HUES6 (cell line): ENCODE measurements at regions not wholly inside any gene's neighbourhood (a gene's known extent, or its start where the extent isn't known, plus 50 kb on each side); places are given as distances from the start of the nearest gene placed in this dataset.

Source experiments
- H3K27ac ChIP-seq: 2 replicates; pipeline ENCODE4 v1.7.0; 2013; ENCODE audit warnings: low read depth, mild to moderate bottlenecking, low read length, inconsistent platforms
- H3K27me3 ChIP-seq: 2 replicates; pipeline ENCODE4 v1.6.1; 2013; ENCODE audit warnings: low read length; ENCODE audit not compliant: control insufficient read depth, insufficient read depth
- H3K36me3 ChIP-seq: 2 replicates; pipeline ENCODE4 v1.6.1; 2013; ENCODE audit warnings: low read length; ENCODE audit not compliant: control insufficient read depth, insufficient read depth
- H3K4me1 ChIP-seq: 2 replicates; pipeline ENCODE4 v1.6.1; 2013; ENCODE audit warnings: low read length; ENCODE audit not compliant: control insufficient read depth, insufficient read depth
- H3K4me3 ChIP-seq: 2 replicates; pipeline ENCODE4 v1.5.1; 2013; ENCODE audit warnings: low read depth, low read length
- H3K9ac ChIP-seq: one replicate; pipeline ENCODE4 v1.6.1; 2013; ENCODE audit warnings: mild to moderate bottlenecking, low read length
- H3K9me3 ChIP-seq: 2 replicates; pipeline ENCODE4 v1.6.1; 2013; ENCODE audit warnings: low read depth, low read length; ENCODE audit not compliant: control insufficient read depth, insufficient read depth

DNA sequence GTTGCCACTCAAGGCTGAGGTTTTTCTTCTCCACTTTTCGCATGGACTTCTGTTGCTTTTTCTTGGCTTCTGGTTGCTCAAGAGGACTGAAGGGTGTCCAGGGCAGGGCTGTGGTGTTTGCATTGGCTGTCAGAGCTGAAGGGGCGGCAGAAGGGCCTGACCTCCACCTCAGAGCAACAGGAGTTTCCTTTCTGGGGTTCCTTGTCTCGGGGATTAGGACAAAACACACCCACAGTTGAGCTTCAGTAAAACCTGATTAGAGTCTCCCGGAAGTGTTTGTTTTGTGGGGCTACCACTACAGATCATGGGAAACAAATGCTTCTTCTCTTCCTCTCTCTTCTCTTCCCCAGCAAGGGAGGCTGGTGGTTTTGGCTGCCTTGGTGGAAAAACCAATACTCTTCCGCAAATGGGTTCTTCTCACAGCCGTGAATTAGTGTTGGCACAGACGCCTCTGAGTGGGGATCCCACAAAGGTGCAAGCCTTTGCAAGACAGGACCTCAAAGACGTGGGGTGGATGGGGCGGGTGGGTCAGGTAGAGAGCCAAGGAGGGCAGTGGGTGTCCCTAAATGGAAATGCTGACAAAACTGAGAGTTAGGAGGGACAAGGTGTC, 317.7 kb upstream of the TBX3 start:
- no peak overlapping the region for H3K9ac ChIP-seq
- peaks cover under 1% of the 10 kb centered on the region; the same call in 1 of the 2 replicates for H3K9me3 ChIP-seq
- no peak overlapping the region for H3K4me3 ChIP-seq
- no peaks in the 10 kb centered on the region for H3K36me3 ChIP-seq
- no peaks in the 10 kb centered on the region for H3K27me3 ChIP-seq
- H3K4me1 ChIP-seq, result no peaks in the 10 kb centered on the region
- H3K27ac ChIP-seq, result no peak overlapping the region

DNA sequence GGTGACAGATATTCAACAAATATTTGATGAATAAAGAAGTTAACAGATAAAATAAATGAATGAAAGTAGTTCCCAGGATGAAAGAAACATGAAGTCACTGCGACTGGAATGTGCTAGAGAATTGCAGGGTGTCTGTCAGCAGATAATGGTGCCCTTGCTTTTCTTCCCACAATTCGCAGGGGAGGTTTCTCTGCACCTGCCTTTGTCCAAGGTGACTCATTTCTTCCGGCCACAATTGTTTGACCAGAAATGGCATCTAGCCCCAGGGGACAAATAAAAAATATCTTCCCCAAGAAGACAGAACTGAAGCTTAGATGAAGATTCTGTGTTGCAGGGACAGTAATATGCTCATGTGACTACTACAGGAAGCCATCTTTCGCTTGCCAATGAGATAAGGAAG, 316.1 kb upstream of the TBX3 start:
- Histone ChIP-seq H3K27ac (no peak overlapping the region), H3K9ac (no peak overlapping the region), H3K27me3 (no peaks in the 10 kb centered on the region), H3K4me3 (no peak overlapping the region), H3K9me3 (peaks cover 15% of the 10 kb centered on the region), H3K4me1 (0 out of 2 replicates have a peak, but pooled peaks cover under 1% of the 10 kb centered on the region), H3K36me3 (no peaks in the 10 kb centered on the region)

DNA sequence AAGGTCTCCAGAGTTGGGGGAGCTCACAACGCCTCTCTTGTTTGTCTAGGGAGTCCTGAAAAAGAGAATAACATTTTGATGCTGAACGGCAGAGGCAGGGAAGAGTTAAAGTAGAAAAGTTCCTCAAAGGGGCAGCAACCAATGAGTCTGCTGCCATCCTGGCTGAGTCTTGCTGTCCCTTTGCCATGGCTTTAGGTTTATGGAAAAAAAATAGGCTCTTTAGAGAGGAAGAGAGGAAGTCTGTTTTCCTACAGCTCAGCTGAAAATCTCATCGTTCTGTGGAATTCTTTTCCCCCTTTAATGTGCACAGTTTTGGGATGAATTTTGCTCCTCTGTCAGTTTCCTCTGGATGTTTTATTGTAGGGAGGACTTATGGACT, 314.8 kb upstream of the TBX3 start:
- Histone ChIP-seq H3K27ac (no peak overlapping the region), H3K9me3 (peaks cover 15% of the 10 kb centered on the region), H3K4me1 (peaks cover 4% of the 10 kb centered on the region; the same call in 1 of the 2 replicates), H3K4me3 (no peak overlapping the region), H3K27me3 (no peaks in the 10 kb centered on the region), H3K9ac (no peak overlapping the region), H3K36me3 (no peaks in the 10 kb centered on the region)

DNA sequence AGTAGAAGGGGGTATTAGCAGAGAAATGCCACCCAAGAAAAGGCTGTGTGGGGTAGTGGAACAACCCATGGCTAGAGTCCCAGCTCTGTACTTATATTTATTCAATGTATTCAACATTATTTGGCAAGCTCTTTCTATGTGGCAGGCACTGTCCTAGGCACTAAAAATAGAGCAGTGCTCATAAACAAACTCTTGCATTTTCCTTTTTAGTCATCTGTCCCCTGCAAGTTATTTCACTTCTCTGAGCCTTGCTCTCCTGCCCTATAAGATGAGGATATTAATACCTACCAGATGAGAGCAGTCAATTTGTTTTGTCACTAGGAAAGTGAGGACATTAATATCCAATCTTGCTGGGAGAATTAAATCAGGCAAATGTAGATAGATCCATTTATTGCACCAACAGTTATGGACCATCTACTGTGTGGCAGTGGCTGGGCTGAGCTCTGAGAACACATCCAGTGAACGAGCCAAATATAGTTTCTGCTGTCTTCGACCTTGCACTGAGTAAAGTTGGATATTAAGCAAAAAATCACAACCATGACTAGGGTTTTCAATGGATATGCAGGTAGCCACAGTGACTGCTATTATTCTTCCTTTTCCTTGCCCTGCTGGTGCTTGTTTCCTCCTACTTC, 314.3 kb upstream of the TBX3 start:
- no peak overlapping the region for H3K27ac ChIP-seq
- no peaks in the 10 kb centered on the region for H3K36me3 ChIP-seq
- H3K27me3 ChIP-seq, result no peaks in the 10 kb centered on the region
- H3K9me3 ChIP-seq, result peaks cover 15% of the 10 kb centered on the region
- no peak overlapping the region for H3K9ac ChIP-seq
- H3K4me1 ChIP-seq, result peaks cover 4% of the 10 kb centered on the region; the same call in 1 of the 2 replicates
- H3K4me3 ChIP-seq, result no peak overlapping the region

DNA sequence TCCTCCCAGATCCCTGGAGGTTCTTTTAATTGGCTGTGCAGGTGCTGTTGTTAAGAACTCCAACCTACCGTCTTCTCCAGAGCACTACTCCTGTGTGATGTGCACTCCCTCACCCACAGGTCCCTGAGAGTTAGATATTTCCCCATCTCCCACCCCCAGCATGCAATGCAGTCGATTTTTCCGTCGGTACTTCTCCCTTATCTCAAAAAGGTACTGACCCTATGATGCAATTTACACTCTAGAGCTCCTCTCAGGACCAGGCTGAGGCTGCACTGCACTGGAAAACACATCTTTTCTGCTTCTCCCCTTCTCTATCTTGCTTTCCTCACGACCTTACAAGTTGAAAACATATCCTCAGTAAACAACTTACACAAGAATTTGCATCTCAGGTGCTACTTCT, 312.4 kb upstream of the TBX3 start:
- Histone ChIP-seq H3K9ac (no peak overlapping the region), H3K27ac (no peak overlapping the region), H3K9me3 (peaks cover 15% of the 10 kb centered on the region), H3K4me3 (no peak overlapping the region), H3K4me1 (peaks cover 4% of the 10 kb centered on the region; the same call in 1 of the 2 replicates), H3K27me3 (no peaks in the 10 kb centered on the region), H3K36me3 (no peaks in the 10 kb centered on the region)

DNA sequence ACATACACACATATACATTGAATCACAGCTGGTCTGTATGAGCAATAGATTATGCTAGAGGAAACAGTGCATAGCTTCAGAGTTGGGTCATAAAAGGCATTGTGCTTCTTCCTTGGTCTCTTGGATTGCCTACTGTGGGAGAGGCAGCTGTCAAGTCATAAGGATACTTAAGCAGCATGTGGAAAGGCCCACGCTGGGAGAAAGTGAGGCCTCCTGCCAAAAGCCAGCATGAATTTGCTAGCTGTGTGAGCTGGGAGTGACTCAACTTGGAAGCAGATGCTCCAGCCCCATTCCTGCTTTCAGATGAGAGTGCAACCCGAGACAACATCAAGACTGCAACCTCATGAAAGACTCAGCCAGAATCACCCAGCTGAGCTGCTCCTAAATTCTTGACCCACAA, 311.9 kb upstream of the TBX3 start:
- no peak overlapping the region for H3K4me3 ChIP-seq
- H3K27ac ChIP-seq, result no peak overlapping the region
- no peaks in the 10 kb centered on the region for H3K27me3 ChIP-seq
- H3K9ac ChIP-seq, result no peak overlapping the region
- peaks cover 15% of the 10 kb centered on the region for H3K9me3 ChIP-seq
- H3K4me1 ChIP-seq, result peaks cover 4% of the 10 kb centered on the region; the same call in 1 of the 2 replicates
- H3K36me3 ChIP-seq, result no peaks in the 10 kb centered on the region

DNA sequence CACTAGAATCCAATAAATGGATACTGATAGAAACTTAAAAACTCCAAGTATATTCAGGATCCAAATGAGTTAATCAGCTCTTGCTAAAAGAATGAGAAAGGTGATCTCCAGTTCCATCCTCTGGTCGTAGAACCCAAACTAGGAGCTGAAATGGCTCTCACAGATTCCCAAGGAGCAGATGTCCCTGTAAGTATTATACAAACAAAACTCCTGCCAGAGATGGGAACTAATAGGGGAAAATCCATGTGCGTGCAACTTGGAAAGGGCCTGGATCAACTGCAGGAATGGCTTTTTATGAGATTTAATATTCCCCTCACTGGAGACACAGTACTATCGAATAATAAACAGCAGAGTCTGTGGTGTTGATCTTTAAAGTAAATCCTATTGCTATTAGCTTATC, 309.2 kb upstream of the TBX3 start:
- H3K9me3 ChIP-seq, result peaks cover 15% of the 10 kb centered on the region
- H3K9ac ChIP-seq, result no peak overlapping the region
- H3K4me1 ChIP-seq, result peaks cover 4% of the 10 kb centered on the region; the same call in 1 of the 2 replicates
- H3K27ac ChIP-seq, result no peak overlapping the region
- H3K27me3 ChIP-seq, result no peaks in the 10 kb centered on the region
- no peak overlapping the region for H3K4me3 ChIP-seq
- H3K36me3 ChIP-seq, result no peaks in the 10 kb centered on the region

DNA sequence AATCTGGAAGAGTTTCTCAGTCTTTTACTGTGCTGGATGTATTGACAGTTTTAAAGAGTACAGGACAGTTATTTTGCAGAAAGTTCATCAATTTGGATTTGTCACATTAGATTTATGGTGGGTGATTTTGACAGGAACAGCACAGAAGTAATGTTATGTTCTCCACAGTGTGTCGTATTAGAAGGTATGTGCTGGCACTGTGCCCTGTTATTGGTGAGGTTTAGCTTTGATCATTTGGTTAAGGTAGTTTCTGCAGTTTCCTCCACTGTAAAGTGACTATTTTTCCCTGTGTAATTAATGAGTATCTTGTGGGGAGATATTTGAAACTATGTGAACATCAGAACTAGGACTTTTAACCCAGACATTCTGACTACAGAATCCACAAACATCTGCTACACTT, 308.5 kb upstream of the TBX3 start:
- Histone ChIP-seq H3K9me3 (peaks cover 15% of the 10 kb centered on the region), H3K27me3 (no peaks in the 10 kb centered on the region), H3K4me3 (no peak overlapping the region)

DNA sequence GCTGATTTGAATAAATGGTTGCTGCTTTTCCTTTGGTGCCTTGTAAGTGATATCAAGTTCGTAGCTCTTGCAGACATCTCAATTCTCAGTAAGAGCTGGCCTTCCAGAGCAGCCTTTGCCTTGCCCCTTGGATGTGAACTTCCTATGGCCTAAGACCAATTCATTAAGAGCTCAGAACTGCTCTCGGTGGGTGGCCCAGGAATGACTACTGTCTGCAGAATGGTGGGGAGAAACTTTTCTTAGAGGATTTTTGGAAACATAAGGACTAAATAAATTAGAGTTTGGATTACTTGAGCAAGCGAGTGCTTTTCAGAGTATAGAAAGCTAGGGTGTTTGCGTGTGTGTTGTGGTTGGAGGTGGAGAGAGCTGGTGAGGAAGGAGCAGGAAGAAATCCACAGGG, 306.4 kb upstream of the TBX3 start:
- H3K4me1 ChIP-seq, result peaks cover 4% of the 10 kb centered on the region; the same call in 1 of the 2 replicates
- H3K27me3 ChIP-seq, result peaks cover 5% of the 10 kb centered on the region; the same call in 1 of the 2 replicates
- no peaks in the 10 kb centered on the region for H3K36me3 ChIP-seq
- no peak overlapping the region for H3K4me3 ChIP-seq
- peaks cover 2% of the 10 kb centered on the region for H3K9me3 ChIP-seq
- H3K9ac ChIP-seq, result no peak overlapping the region
- H3K27ac ChIP-seq, result no peak overlapping the region

More for the DNA sequence above, 308.5 kb upstream of the TBX3 start:
- Histone ChIP-seq H3K27ac (no peak overlapping the region), H3K36me3 (no peaks in the 10 kb centered on the region), H3K9ac (no peak overlapping the region), H3K4me1 (peaks cover 4% of the 10 kb centered on the region; the same call in 1 of the 2 replicates)

DNA sequence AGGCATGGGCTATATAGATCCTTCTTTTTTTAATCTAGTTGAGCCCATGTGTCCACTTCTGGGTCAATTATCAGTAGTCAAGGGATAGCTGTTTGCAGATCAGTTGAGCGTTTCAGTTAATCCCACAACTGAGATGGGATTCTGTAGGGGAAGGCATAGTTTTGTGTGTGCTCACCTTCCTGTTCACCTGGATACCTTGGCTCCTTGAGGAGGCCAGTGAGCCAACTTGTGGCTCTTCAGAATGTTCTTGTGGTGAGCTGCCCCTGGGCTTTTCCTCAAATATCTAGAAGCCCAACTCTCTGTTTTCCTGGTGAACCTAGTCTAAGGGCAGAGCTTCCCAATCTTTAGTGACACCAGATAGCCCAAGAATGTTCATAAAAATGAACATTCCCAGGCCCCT, 302.9 kb upstream of the TBX3 start:
- Histone ChIP-seq H3K36me3 (no peaks in the 10 kb centered on the region), H3K27me3 (peaks cover 5% of the 10 kb centered on the region; the same call in 1 of the 2 replicates), H3K4me1 (no peaks in the 10 kb centered on the region), H3K4me3 (no peak overlapping the region), H3K27ac (no peak overlapping the region), H3K9ac (no peak overlapping the region), H3K9me3 (no peaks in the 10 kb centered on the region)

DNA sequence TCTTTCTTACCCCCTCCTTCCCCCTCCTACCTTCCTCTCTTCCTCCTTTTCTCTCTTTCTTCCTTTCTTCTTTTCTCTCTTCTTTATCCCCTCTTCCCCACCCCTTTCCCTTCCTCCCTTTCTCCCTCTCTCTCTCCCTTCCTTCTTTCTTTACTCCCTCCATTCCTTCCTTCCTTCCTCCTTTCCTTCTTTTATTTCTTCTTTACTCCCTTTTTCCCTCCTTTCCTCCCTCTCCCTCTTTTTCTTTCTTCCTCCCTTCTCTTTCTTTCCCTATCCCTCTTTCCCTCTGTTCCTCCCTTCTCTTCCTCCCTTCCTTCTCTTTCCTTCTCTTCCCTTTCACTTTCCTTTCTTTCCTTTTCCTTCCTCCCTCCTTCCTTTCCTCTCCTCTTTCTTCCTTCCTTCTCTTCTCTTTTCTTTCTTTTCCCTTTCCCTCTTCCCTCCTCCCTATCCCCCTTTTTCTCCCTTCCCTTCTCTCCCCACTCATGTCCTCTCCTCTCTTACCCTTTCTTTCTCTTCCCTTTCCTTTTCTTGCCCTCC, 302.3 kb upstream of the TBX3 start:
- H3K4me3 ChIP-seq, result no peak overlapping the region
- no peaks in the 10 kb centered on the region for H3K36me3 ChIP-seq
- no peak overlapping the region for H3K9ac ChIP-seq
- peaks cover 5% of the 10 kb centered on the region; the same call in 1 of the 2 replicates for H3K27me3 ChIP-seq
- no peak overlapping the region for H3K27ac ChIP-seq
- no peaks in the 10 kb centered on the region for H3K9me3 ChIP-seq
- H3K4me1 ChIP-seq, result no peaks in the 10 kb centered on the region
